ENCODE measurements at regions not wholly inside any gene's neighbourhood (a gene's known extent, or its start where the extent isn't known, plus 50 kb on each side); places are given as distances from the start of the nearest gene placed in this dataset.

DNA sequence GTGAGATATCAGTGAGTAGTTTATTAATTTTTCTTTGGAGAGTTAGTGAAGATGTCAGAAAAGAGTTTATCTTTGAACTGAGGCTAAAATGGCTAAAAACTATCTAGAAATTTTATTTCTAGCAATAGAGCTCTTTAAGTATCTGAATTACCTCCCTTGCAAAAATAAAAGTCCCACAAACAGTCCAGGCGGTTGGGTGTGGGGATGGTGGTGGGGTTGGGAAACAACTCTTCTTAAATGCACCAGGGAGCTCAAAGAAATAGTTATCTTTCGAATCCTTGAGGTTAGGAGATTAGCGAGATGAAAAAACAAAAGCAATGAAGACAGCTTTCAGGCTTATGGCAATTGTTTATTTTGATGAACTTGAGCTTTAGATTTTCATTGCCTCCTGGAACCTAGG is 1299.1 kb upstream of the ADGRB3 start:
- TF ChIP-seq, protein P1, sequence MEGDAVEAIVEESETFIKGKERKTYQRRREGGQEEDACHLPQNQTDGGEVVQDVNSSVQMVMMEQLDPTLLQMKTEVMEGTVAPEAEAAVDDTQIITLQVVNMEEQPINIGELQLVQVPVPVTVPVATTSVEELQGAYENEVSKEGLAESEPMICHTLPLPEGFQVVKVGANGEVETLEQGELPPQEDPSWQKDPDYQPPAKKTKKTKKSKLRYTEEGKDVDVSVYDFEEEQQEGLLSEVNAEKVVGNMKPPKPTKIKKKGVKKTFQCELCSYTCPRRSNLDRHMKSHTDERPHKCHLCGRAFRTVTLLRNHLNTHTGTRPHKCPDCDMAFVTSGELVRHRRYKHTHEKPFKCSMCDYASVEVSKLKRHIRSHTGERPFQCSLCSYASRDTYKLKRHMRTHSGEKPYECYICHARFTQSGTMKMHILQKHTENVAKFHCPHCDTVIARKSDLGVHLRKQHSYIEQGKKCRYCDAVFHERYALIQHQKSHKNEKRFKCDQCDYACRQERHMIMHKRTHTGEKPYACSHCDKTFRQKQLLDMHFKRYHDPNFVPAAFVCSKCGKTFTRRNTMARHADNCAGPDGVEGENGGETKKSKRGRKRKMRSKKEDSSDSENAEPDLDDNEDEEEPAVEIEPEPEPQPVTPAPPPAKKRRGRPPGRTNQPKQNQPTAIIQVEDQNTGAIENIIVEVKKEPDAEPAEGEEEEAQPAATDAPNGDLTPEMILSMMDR (IDR thresholded peaks at IDR 0.05): no peak
- Mint-ChIP-seq H3K4me3 (no peak overlapping the region), H3K9me3 (peaks cover 4% of the 10 kb centered on the region), H3K27me3 (no peaks in the 10 kb centered on the region), H3K4me1 (ENCODE audit: low read depth) (no peaks in the 10 kb centered on the region), H3K27ac (no peak overlapping the region), H3K36me3 (ENCODE audit: low read depth) (no peaks in the 10 kb centered on the region)
- ATAC-seq (ENCODE audit: poor library complexity): no peak
- H3K4me3 ChIP-seq (ENCODE audit: low read length): no peak overlapping the region
- POLR2A ChIA-PET: no interaction called here
- intact Hi-C loops (cut with DNase I, micrococcal nuclease): no loop called here
- H3K4me1 ChIP-seq (ENCODE audit: insufficient read depth, low read length): no peaks in the 10 kb centered on the region
- CTCF ChIA-PET: interaction anchor here (0.8 kb wide), 1 partner anchor 11 kb away, joined by 3 read pairs; no protein-coding TSS in a partner anchor
- no peaks in the 10 kb centered on the region for H3K36me3 ChIP-seq (ENCODE audit: insufficient read depth, low read length)
- H3K9me3 ChIP-seq (ENCODE audit: control insufficient read depth in 1 of 2, insufficient read depth in 1 of 2, low read length in 2 of 2): no peaks in the 10 kb centered on the region
- no peak for DNase-seq
- no peak overlapping the region for H3K27ac ChIP-seq (ENCODE audit: low read depth in 1 of 2, low read length in 2 of 2)
- no peaks in the 10 kb centered on the region for H3K27me3 ChIP-seq (ENCODE audit: control insufficient read depth in 1 of 2, insufficient read depth in 2 of 2, low read length in 2 of 2)

DNA sequence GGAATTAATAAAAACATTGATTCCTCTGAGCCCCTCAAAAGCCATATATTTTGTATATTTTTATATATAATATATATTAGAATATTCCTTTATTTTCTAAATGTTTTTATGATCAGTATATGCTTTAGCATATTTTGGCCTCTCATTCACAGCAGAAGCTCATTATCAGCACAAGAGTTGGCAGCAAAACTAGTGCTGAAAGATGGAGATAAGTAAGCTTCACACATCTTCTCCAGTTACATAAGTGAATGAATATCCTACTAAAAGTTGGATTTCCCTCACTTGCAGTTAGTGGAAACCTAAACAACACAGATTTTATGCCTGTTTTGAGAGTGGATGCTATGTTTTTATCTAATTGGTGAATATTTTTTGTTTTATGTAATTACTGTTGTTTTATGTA is 1303.8 kb upstream of the ADGRB3 start:
- DNase-seq (no peak), ATAC-seq (ENCODE audit: poor library complexity) (no peak)
- peaks cover 2% of the 10 kb centered on the region for H3K9me3 Mint-ChIP-seq
- no peaks in the 10 kb centered on the region for H3K4me1 ChIP-seq (ENCODE audit: insufficient read depth, low read length)
- H3K36me3 ChIP-seq (ENCODE audit: insufficient read depth, low read length): no peaks in the 10 kb centered on the region
- intact Hi-C loops (cut with DNase I, micrococcal nuclease): no loop called here
- ChIA-PET POLR2A (no interaction called here), CTCF (no interaction called here)
- H3K4me3 ChIP-seq (ENCODE audit: low read length): no peak overlapping the region
- H3K4me3 Mint-ChIP-seq: no peak overlapping the region
- H3K27ac ChIP-seq (ENCODE audit: low read depth in 1 of 2, low read length in 2 of 2): no peak overlapping the region
- TF ChIP-seq, protein P1 (IDR thresholded peaks at IDR 0.05): no peak
- H3K27ac Mint-ChIP-seq: no peak overlapping the region
- no peaks in the 10 kb centered on the region for H3K27me3 Mint-ChIP-seq
- peaks cover 0 to 4% of the 10 kb centered on the region in 2 experiments for H3K9me3 ChIP-seq (ENCODE audit: control insufficient read depth in 1 of 2, insufficient read depth in 1 of 2, low read length in 2 of 2)
- H3K4me1 Mint-ChIP-seq (ENCODE audit: low read depth): no peaks in the 10 kb centered on the region
- no peaks in the 10 kb centered on the region for H3K36me3 Mint-ChIP-seq (ENCODE audit: low read depth)
- no peaks in the 10 kb centered on the region for H3K27me3 ChIP-seq (ENCODE audit: control insufficient read depth in 1 of 2, insufficient read depth in 2 of 2, low read length in 2 of 2)

DNA sequence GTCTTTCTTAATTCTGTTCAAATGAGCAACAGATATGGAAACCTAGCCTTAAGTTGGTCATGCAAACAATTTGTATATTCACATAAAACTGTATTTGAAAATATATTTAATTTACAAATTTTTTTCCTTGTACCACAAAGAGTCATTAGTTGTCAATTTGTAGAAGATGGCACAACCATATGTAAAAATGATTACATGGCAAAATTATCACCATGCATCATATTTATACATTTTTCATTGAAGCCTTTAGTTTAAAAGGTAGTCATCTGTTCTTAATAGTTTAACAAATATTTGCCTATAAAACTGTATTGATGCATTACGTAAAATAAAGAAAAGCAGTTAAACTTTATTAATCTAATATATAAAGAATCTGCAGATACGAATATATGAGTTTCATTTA is 1306.8 kb upstream of the ADGRB3 start:
- no peak for ATAC-seq (ENCODE audit: poor library complexity)
- H3K4me1 Mint-ChIP-seq (ENCODE audit: low read depth): no peaks in the 10 kb centered on the region
- intact Hi-C loops (cut with DNase I, micrococcal nuclease): no loop called here
- no peaks in the 10 kb centered on the region for H3K4me1 ChIP-seq (ENCODE audit: insufficient read depth, low read length)
- TF ChIP-seq, protein P1 (IDR thresholded peaks at IDR 0.05): no peak
- CTCF ChIA-PET: no interaction called here
- POLR2A ChIA-PET: no interaction called here
- H3K27ac ChIP-seq (ENCODE audit: low read depth in 1 of 2, low read length in 2 of 2): no peak overlapping the region
- no peaks in the 10 kb centered on the region for H3K27me3 ChIP-seq (ENCODE audit: control insufficient read depth in 1 of 2, insufficient read depth in 2 of 2, low read length in 2 of 2)
- no peaks in the 10 kb centered on the region for H3K27me3 Mint-ChIP-seq
- H3K27ac Mint-ChIP-seq: no peak overlapping the region
- no peaks in the 10 kb centered on the region for H3K36me3 Mint-ChIP-seq (ENCODE audit: low read depth)
- no peak overlapping the region for H3K4me3 ChIP-seq (ENCODE audit: low read length)
- H3K9me3 ChIP-seq (ENCODE audit: control insufficient read depth in 1 of 2, insufficient read depth in 1 of 2, low read length in 2 of 2): peaks cover 0 to 8% of the 10 kb centered on the region in 2 experiments
- H3K9me3 Mint-ChIP-seq: peaks cover 6% of the 10 kb centered on the region
- H3K36me3 ChIP-seq (ENCODE audit: insufficient read depth, low read length): no peaks in the 10 kb centered on the region
- DNase-seq: no peak
- H3K4me3 Mint-ChIP-seq: no peak overlapping the region
